ENCODE measurements at regions not wholly inside any gene's neighbourhood (a gene's known extent, or its start where the extent isn't known, plus 50 kb on each side); places are given as distances from the start of the nearest gene placed in this dataset.
"Not testable (repeated sequence)": the region's sequence is repeated elsewhere in the genome, so short reads cannot be mapped to it uniquely, and the experiment has no call there.

DNA sequence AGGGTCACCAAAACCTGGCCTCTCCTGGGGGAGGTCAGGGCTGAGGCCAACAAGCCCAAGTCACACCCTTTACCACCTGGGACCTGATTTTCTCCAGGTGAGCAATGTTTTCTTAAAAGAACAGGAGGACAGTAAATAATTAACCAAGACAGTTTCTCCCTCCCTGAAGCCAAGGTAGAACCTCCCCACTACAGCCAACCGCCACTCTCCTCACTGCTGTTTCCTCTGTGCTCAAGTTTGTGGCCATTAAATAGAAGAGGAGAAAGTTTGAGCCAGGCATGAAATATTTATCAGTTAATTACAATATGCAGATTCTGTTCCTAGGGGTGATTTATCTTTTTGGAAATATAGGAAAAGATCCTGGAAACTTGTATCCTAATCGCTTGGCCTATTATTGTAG, 150.6 kb upstream of the ANKRD20A1 start:
- H4K20me1 ChIP-seq (ENCODE audit: control insufficient read depth, extremely low read depth, insufficient read depth, low read length); H2AFZ ChIP-seq (ENCODE audit: low read length); H3K4me1 ChIP-seq (ENCODE audit: control insufficient read depth, extremely low read depth, insufficient read depth, low read length); H3K4me2 ChIP-seq (ENCODE audit: extremely low read depth, insufficient read depth, low read length); DNase-seq (ENCODE audit: low read depth in 2 of 2); H3K79me2 ChIP-seq (ENCODE audit: control insufficient read depth, insufficient read depth, low read length); H3K27ac ChIP-seq (ENCODE audit: insufficient read depth, low read length); H3K9ac ChIP-seq (ENCODE audit: insufficient read depth, low read length); H3K9me3 ChIP-seq (ENCODE audit: control insufficient read depth, insufficient read depth, low read depth, low read length); H3K27me3 ChIP-seq (ENCODE audit: control insufficient read depth, insufficient read depth, low read length); H3K36me3 ChIP-seq (ENCODE audit: control insufficient read depth, insufficient read depth, low read length); H3K4me3 ChIP-seq (replicated peaks in 1 of 4; ENCODE audit: control extremely low read depth in 1 of 4, insufficient read depth in 1 of 4, low read depth in 3 of 4, low read length in 4 of 4): not testable (repeated sequence)

DNA sequence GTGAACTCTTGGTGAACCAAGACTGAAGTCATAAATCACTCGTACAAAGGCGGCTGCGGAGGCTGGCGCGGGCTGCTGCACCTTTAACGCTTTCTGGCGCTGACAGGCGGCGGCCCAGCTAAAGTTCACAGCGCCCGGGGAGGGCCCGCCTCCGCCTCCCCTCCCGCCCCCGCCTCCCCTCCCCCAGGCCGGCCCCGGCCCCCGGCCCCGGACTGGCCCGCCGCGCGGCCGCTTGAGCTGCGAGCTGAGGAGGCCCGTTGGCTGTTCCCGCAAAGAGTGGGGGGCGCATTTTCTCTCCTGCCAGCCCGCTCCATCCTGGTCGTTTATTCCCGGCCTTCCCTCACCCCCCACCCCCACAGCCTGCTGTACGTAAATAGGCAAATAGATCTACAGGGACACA, 147.3 kb upstream of the ANKRD20A1 start:
- H4K20me1 ChIP-seq (ENCODE audit: control insufficient read depth, extremely low read depth, insufficient read depth, low read length); H3K27me3 ChIP-seq (ENCODE audit: control insufficient read depth, insufficient read depth, low read length); H3K79me2 ChIP-seq (ENCODE audit: control insufficient read depth, insufficient read depth, low read length); H2AFZ ChIP-seq (ENCODE audit: low read length); H3K4me2 ChIP-seq (ENCODE audit: extremely low read depth, insufficient read depth, low read length); H3K36me3 ChIP-seq (ENCODE audit: control insufficient read depth, insufficient read depth, low read length); H3K4me3 ChIP-seq (replicated peaks in 1 of 4; ENCODE audit: control extremely low read depth in 1 of 4, insufficient read depth in 1 of 4, low read depth in 3 of 4, low read length in 4 of 4); H3K9me3 ChIP-seq (ENCODE audit: control insufficient read depth, insufficient read depth, low read depth, low read length); DNase-seq (ENCODE audit: low read depth in 2 of 2); H3K27ac ChIP-seq (ENCODE audit: insufficient read depth, low read length); H3K4me1 ChIP-seq (ENCODE audit: control insufficient read depth, extremely low read depth, insufficient read depth, low read length); H3K9ac ChIP-seq (ENCODE audit: insufficient read depth, low read length): not testable (repeated sequence)

DNA sequence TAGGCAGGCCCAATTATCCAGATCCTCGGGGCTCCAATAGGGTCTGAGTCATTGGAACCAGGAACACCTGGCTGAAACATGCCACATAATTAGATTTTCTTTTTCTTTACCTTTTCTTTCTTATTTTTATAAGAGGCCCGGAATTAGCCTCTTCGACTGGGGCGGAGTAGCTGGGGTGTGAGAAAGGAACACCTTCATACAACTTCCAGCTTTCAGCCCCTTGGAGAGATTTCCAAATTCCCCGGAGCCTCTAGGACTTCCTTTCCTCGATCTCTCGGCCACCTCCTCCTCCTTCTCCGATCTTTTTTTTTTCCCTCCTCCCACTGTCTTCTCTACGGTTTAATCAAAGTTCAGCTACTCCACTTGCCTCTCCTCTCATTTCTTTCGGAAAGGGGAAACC, 146.8 kb upstream of the ANKRD20A1 start:
- H3K27me3 ChIP-seq (ENCODE audit: control insufficient read depth, insufficient read depth, low read length); H3K79me2 ChIP-seq (ENCODE audit: control insufficient read depth, insufficient read depth, low read length); H3K9ac ChIP-seq (ENCODE audit: insufficient read depth, low read length); H4K20me1 ChIP-seq (ENCODE audit: control insufficient read depth, extremely low read depth, insufficient read depth, low read length); H3K27ac ChIP-seq (ENCODE audit: insufficient read depth, low read length); DNase-seq (ENCODE audit: low read depth in 2 of 2); H3K4me3 ChIP-seq (replicated peaks in 1 of 4; ENCODE audit: control extremely low read depth in 1 of 4, insufficient read depth in 1 of 4, low read depth in 3 of 4, low read length in 4 of 4); H3K9me3 ChIP-seq (ENCODE audit: control insufficient read depth, insufficient read depth, low read depth, low read length); H2AFZ ChIP-seq (ENCODE audit: low read length); H3K36me3 ChIP-seq (ENCODE audit: control insufficient read depth, insufficient read depth, low read length); H3K4me2 ChIP-seq (ENCODE audit: extremely low read depth, insufficient read depth, low read length); H3K4me1 ChIP-seq (ENCODE audit: control insufficient read depth, extremely low read depth, insufficient read depth, low read length): not testable (repeated sequence)

DNA sequence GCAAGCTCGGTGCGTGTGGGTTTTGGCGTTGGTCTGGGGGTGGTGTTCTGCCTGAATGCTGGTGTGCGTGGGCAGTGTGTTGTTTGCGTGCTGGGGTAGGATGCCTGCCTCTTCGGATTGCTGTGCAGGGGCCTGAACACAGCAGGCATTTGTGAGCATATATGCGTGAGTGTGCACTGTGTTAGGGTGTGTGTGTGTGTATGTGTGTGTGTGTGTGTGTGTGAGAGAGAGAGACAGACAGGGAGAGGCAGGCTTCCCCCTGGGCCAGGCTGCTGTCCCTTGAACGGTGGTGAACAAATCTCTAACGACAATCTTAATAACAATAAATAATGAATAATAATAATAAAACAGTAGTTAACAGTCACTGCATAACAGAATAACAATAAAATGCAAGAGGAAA, 145.8 kb upstream of the ANKRD20A1 start:
- not testable (repeated sequence) for H2AFZ ChIP-seq (ENCODE audit: low read length); H3K27me3 ChIP-seq (ENCODE audit: control insufficient read depth, insufficient read depth, low read length); H4K20me1 ChIP-seq (ENCODE audit: control insufficient read depth, extremely low read depth, insufficient read depth, low read length); H3K36me3 ChIP-seq (ENCODE audit: control insufficient read depth, insufficient read depth, low read length); H3K4me3 ChIP-seq (replicated peaks in 1 of 4; ENCODE audit: control extremely low read depth in 1 of 4, insufficient read depth in 1 of 4, low read depth in 3 of 4, low read length in 4 of 4); H3K4me1 ChIP-seq (ENCODE audit: control insufficient read depth, extremely low read depth, insufficient read depth, low read length); H3K79me2 ChIP-seq (ENCODE audit: control insufficient read depth, insufficient read depth, low read length); H3K27ac ChIP-seq (ENCODE audit: insufficient read depth, low read length); H3K9me3 ChIP-seq (ENCODE audit: control insufficient read depth, insufficient read depth, low read depth, low read length); DNase-seq (ENCODE audit: low read depth in 2 of 2); H3K4me2 ChIP-seq (ENCODE audit: extremely low read depth, insufficient read depth, low read length); H3K9ac ChIP-seq (ENCODE audit: insufficient read depth, low read length)

DNA sequence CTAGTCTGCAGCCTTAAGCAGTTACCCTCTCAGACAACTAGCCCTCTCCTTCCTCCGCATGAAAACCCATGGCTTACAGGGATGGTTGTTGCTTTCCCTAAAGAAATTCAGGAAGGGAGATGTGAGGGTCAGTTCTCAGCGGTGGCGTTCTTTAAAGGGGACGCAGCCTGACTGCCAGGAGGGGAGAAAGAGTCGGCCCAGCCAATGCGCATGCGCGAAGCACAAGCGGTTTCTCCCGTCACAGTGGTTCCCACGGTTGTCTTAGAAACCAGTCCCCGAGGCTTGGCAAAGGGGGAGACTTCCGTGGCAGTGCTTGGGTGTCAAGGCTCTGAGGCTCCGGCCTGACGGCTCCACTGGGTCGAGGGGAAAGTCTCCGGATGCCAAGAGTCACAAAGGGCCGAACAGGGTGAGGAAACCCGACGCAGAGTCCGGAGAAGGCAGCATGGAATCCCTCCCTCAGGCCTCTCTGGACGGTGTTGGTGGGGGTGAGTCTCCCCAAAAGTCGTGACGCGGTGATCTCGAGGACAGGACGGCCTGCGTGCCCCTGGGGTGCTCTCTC, 140.8 kb upstream of the ANKRD20A1 start:
- H3K27me3 ChIP-seq (ENCODE audit: control insufficient read depth, insufficient read depth, low read length); H3K4me3 ChIP-seq (replicated peaks in 1 of 4; ENCODE audit: control extremely low read depth in 1 of 4, insufficient read depth in 1 of 4, low read depth in 3 of 4, low read length in 4 of 4); H4K20me1 ChIP-seq (ENCODE audit: control insufficient read depth, extremely low read depth, insufficient read depth, low read length); H2AFZ ChIP-seq (ENCODE audit: low read length); H3K79me2 ChIP-seq (ENCODE audit: control insufficient read depth, insufficient read depth, low read length); H3K4me1 ChIP-seq (ENCODE audit: control insufficient read depth, extremely low read depth, insufficient read depth, low read length); H3K9me3 ChIP-seq (ENCODE audit: control insufficient read depth, insufficient read depth, low read depth, low read length); H3K36me3 ChIP-seq (ENCODE audit: control insufficient read depth, insufficient read depth, low read length); H3K27ac ChIP-seq (ENCODE audit: insufficient read depth, low read length); DNase-seq (ENCODE audit: low read depth in 2 of 2); H3K4me2 ChIP-seq (ENCODE audit: extremely low read depth, insufficient read depth, low read length); H3K9ac ChIP-seq (ENCODE audit: insufficient read depth, low read length): not testable (repeated sequence)

DNA sequence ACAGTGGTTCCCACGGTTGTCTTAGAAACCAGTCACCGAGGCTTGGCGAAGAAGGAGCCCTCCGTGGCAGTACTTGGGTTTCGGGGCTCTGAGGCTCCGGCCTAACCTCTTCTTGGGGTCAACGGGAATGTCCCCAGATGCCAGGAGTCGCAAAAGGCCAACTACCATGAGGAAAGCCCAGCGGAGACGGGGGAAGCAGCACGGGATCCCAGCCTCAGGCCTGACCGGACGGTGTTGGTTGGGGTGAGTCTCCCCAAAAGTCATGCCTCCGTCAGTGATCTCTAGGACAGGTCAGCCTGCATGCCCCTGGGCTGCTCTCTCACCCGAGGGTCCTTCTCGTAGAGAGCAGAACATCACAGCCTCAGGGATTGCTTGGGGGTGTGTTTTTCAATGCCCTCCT, 138.2 kb upstream of the ANKRD20A1 start:
- not testable (repeated sequence) for H3K9me3 ChIP-seq (ENCODE audit: control insufficient read depth, insufficient read depth, low read depth, low read length); H3K36me3 ChIP-seq (ENCODE audit: control insufficient read depth, insufficient read depth, low read length); H2AFZ ChIP-seq (ENCODE audit: low read length); H4K20me1 ChIP-seq (ENCODE audit: control insufficient read depth, extremely low read depth, insufficient read depth, low read length); DNase-seq (ENCODE audit: low read depth in 2 of 2); H3K27ac ChIP-seq (ENCODE audit: insufficient read depth, low read length); H3K4me1 ChIP-seq (ENCODE audit: control insufficient read depth, extremely low read depth, insufficient read depth, low read length); H3K4me3 ChIP-seq (replicated peaks in 1 of 4; ENCODE audit: control extremely low read depth in 1 of 4, insufficient read depth in 1 of 4, low read depth in 3 of 4, low read length in 4 of 4); H3K27me3 ChIP-seq (ENCODE audit: control insufficient read depth, insufficient read depth, low read length); H3K79me2 ChIP-seq (ENCODE audit: control insufficient read depth, insufficient read depth, low read length); H3K4me2 ChIP-seq (ENCODE audit: extremely low read depth, insufficient read depth, low read length); H3K9ac ChIP-seq (ENCODE audit: insufficient read depth, low read length)

DNA sequence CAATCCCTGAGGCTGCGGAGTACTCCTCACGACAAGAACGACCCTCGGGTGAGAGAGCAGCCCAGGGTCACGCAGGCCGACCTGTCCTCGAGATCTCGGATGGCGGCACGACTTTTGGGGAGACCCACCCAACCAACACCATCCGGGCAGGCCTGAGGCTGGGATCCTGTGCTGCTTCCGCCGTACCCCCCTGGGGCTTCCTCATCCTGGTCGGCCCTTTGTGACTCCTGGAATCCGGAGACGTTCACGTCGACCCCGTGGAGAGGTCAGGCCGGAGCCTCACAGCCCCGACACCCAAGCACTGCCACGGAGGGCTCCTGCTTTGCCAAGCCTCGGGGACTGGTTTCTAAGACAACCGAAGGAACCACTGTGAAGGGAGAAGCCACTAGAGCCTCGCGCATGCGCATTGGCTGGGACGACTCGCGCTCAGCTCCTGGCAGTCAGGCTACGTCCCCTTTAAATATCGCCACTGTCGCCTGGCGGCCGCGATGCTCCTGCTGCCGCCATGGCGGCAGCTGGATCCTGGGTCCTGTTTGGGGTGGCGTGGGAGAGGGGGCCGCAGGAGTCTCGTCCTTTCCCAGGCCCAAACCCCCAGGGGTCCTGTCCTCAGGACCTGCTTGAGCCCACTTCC, 136.2 kb upstream of the ANKRD20A1 start:
- not testable (repeated sequence) for H3K4me1 ChIP-seq (ENCODE audit: control insufficient read depth, extremely low read depth, insufficient read depth, low read length); H3K27ac ChIP-seq (ENCODE audit: insufficient read depth, low read length); H3K9me3 ChIP-seq (ENCODE audit: control insufficient read depth, insufficient read depth, low read depth, low read length); H3K36me3 ChIP-seq (ENCODE audit: control insufficient read depth, insufficient read depth, low read length); H4K20me1 ChIP-seq (ENCODE audit: control insufficient read depth, extremely low read depth, insufficient read depth, low read length); H3K4me2 ChIP-seq (ENCODE audit: extremely low read depth, insufficient read depth, low read length); H3K9ac ChIP-seq (ENCODE audit: insufficient read depth, low read length); H3K79me2 ChIP-seq (ENCODE audit: control insufficient read depth, insufficient read depth, low read length); H3K4me3 ChIP-seq (replicated peaks in 1 of 4; ENCODE audit: control extremely low read depth in 1 of 4, insufficient read depth in 1 of 4, low read depth in 3 of 4, low read length in 4 of 4); DNase-seq (ENCODE audit: low read depth in 2 of 2); H3K27me3 ChIP-seq (ENCODE audit: control insufficient read depth, insufficient read depth, low read length); H2AFZ ChIP-seq (ENCODE audit: low read length)
